Stimulated activated CD8-positive, alpha-beta memory T cell treated with anti-CD3 and anti-CD28 coated beads, Interleukin-12 subunit alpha, Interleukin-12 subunit beta, amount 100 ng/mL, for 24 hours (primary cell): ENCODE measurements at regions not wholly inside any gene's neighbourhood (a gene's known extent, or its start where the extent isn't known, plus 50 kb on each side); places are given as distances from the start of the nearest gene placed in this dataset.
"Not testable (repeated sequence)": the region's sequence is repeated elsewhere in the genome, so short reads cannot be mapped to it uniquely, and the experiment has no call there.

ENCODE experiments used
- DNase-seq: peaks from one replicate; pipeline ENCODE4 v3.0.0-alpha.2; 2020; ENCODE audit errors: extremely low read depth

DNA sequence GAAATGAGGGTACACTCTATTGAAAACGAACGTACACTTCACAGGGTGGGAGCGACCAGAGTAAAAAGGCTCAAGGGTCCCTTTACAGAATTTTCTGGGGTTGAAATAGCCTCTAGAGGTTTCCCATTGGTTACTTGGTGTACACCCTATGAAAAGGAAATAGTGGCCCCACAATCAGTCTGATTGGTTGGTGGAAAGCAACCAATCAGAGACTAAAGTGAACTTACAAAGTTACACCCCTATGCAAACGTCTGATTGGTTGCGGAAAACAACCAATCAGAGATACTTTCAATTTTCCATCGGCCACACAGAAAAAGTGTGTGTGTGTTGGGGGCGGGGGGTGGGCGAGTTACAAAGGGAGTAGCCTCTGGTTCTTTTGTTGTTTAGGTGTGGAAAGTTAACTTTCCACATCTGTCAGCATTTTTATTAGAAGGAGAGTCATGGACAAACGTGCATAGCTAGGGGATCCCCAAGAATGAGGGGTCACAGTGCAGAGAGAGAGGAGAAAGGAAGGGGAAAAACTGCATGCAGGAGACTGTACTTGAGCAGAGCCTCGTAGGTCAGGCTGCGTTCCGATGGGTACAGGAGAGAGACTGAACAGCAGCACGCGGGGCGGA lies 1152.1 kb downstream of the TBC1D22A start:
- DNase-seq = no peak

DNA sequence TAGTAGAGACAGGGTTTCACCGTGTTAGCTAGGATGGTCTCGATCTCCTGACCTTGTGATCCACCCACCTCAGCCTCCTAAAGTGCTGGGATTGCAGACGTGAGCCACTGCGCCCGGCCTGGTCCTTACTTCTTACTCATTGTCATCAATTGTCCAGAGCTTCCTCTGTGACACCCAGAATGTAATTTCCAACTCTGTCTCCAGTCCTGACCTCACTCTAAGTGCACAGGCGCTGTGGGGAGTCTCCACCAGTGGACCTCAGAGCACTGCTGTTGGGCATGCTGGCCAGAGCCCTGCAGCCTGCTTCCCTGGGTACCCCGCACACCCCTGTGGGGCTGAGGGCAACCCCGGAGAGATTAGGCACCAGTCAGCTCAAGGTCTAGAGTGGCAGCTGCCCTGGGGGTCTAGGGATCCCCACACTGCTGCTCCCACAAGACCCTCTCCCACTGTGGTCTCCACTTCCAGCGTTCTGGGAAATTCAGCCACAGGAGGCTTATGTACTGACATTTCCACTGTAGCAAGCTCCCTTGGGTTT lies 1140.3 kb downstream of the TBC1D22A start:
- no peak for DNase-seq

DNA sequence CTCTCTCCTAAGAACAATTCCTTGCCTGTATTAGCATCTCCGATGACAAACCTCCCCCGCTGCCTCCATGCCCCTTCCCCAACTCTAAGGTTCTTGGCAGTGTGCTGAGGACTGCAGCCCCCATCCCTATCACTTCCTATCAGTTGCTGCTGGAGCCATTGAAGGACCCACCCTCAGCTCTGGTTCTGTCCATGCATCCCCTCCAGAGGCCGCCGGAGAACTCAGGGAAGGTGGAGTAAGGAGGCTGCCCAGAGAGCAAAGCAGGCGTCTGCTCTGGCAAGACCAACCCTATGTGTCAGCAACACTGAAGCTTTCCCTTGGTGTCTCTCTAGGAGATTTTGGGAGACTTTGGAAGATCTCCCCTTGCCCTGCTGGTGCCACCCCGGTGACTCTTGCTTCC lies 1139.5 kb downstream of the TBC1D22A start:
- no peak for DNase-seq

DNA sequence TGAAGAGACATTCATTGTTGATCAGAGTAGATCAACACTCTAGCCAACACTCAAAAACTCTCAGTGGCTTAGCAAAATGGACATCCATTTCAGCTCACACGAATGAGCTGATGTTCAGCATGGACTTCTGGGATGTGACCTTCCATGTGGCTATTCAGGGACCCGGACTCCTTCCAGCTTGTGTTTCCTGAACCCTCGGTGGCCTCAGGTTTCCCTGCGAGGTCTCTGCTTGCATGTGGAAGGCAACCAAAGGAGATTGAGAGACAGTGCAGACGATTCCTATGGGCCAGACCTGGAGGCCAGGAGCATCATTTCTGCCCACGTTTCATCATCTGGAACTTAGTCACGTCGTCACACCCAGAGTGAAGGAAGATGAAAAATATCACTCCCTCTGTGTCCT lies 1137.4 kb downstream of the TBC1D22A start:
- no peak for DNase-seq

DNA sequence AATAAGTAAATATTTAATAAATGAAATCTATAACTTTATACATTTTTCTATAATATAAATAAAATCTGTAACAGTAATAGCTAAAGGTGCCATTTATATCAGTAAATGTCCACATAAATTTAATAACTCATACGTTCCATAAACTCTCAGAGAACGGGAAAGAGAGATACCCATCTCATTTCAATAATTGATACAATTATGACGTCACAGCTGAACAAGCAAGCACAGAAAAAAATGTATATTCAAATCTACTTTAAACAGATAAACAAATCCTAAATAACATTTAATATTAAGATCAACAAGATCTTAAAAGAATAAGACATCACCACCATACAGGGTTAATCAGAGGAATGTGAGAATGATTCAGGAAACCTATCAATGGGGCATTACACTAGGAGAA lies 1136.5 kb downstream of the TBC1D22A start:
- DNase-seq = no peak

DNA sequence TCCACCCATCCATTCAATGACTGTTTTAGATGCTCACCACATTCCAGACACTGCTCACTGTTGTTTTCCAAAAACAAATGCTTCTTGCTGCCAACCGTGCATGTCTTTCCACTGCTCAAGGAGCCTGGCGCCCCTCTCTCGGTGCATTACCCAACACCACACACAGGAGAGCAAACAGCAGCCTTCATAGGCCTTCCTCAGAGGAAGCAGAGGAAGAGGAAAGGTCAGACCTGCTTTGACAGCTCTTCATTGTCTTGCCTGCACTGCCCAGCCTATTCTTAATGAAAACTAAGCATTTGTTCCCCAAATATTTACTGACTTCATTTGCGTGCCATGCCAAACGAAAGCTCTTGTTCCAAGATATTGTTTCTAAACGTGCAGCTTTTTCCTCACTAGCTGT lies 1129.2 kb downstream of the TBC1D22A start:
- DNase-seq = no peak

DNA sequence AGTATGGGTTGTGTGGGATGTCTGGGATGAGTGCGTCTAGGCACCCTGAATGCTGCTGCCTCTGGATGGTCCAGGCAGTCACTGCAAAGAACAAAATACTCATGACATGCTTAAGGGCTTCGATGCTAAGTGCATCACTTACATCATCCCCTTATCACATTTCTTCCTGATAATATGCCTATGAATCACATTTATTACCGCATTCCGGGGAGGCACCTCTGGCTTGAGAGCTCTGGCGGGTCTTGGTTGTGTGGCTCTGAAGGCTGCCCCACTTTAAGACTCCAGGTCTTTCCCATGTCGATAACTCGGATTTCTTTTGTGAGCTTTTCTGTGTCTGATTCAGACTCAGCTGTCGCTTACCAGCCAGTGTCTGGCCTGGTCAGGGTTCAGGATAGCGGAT lies 1126.4 kb downstream of the TBC1D22A start:
- DNase-seq = no peak

DNA sequence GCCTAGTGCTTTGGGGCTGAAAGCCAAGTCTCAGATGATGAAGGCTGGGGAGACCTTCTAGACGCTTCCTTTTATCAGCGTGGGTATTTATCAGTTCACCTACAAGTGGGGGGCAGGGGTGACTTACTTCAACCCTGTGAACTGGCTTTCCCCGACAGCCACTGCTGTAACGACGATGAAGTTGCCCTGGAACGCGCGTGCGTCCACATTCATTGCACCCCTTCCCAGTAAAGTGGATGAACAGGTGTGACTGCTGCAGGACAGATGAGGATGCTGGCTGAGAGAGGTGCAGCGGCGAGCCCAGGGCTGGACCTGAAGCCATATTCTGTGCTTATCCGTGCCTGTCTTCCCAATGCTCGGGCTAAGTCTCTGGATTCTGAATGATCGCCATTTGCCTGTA lies 1122.3 kb downstream of the TBC1D22A start:
- DNase-seq = no peak

DNA sequence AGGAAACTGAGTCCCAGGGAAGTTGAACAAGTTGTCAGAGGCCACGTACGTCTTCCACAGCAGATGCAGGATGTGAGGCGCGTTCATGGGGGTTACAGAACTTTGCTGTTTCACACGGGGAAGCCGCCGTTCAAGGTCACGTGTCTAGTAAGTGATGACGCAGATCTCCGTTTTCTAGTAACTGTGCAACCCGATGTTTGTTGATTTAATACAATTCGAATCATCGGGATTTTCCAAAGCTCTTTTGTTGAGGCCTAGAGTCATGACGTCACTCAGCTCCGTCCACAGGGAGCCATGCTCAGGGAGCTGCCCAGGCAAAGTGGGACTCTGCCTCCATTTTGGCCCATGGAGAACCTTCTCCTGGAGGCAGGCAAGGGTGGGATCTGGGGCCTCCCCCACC lies 1121.8 kb downstream of the TBC1D22A start:
- no peak for DNase-seq

DNA sequence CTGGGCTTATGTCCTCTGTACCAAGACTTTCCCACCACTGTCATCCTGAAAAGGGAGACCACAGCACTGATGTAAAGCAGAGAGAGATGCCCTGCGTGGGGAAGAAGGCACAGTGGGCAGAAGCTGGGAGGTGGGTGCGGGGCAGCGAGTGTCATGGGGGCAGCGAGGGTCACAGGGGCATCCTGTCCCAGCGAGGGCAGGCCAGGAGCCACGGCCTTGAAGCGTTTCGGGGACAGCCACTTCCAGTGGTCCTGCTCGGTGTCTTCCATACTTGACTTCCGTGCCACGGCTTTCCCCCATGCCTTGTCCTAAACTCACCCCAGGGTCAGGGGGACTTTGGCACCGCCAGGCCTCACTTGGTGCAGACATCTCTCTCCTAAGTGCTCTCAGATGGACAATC lies 1121.3 kb downstream of the TBC1D22A start:
- DNase-seq = no peak

DNA sequence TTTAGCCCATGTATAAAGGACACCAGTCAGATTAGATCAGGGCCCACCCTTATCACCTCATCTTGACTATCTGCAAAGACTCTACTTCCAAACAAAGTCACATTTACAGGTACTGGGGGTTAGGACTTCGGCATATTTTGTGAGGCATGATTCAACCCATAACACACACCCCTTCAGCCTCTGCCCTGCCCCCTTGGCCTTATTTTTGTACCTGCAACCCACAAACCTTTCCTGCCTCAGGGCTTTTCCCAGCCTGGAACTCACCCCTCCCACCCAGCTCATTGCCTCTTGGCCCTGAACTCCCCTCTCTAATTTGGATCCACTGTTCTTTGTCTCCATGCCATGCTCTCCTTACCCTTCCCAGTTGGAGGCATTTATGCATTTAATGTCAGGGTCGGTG lies 1116.9 kb downstream of the TBC1D22A start:
- no peak for DNase-seq

DNA sequence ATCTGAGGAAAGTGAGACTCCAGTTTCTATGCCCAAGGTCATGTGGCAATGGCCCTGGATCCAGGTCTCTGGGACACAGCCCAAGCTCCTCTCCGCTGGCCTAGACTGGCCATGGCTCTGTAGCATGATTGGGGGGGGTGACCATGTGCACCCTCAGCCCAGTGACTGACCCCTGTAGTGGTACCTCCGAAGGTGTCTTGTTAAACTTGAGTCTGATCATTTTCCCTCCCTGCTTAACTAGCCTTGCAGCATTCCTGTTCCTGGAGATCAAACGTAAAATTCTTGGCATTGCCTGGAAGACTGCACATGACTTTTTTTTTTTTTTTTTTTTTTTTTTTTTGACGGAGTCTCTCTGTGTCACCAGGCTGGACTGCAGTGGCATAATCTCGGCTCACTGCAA lies 1116.0 kb downstream of the TBC1D22A start:
- no peak for DNase-seq

DNA sequence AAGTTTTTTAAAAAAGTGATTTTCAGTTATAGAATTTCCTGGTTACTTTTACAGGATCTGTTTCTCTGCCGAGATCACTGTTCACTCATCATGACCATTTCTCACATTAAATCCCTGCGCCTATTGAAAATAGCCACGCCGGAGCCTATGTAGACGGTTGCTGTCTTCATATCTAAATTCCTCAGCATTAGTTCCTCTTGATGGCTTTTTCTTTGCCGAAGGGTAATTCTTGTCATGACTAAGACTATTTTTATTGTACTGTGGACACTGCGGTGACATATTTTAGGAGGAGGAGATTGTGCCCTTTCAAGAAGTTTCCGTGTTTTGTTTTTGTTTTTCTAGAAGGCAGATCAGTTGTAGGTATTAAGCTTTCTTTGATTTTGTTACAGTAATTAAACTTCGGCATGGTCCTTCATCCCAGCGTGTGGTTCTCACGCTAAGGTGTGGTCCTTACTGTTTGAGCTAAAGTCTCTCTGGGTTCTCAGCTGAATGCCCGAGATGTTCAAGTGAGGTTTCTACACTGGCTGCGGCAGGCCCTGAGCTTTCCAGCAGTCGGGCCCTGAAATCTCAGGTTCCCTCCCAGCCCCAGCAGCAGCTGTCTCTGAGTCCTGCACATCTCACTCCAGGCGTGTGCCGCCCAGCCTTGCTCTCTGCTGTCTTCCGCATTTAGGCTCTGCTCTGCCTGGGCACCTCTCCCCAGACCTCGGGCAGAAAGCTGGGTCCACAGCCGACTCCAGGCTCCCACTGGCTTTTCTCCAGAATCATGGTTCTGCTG lies 1110.5 kb downstream of the TBC1D22A start:
- no peak for DNase-seq

DNA sequence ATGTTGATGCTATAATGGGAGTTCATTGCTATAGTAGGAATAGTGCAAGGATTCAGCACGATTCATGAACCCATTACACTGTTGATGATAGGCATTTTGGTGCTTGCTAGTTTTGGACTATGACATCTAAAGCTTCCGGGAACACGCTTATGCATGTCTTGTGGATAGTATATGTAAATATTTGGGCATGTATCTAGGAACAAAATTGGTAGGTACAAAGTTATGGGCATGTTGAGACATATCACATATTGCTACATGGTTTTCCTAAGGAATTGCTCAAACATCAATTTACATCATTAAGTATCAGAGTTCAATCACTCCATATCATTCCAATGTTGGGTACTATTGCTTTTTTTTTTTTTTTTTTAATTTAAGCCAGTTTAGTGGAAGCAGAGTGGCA lies 1103.2 kb downstream of the TBC1D22A start:
- no peak for DNase-seq

DNA sequence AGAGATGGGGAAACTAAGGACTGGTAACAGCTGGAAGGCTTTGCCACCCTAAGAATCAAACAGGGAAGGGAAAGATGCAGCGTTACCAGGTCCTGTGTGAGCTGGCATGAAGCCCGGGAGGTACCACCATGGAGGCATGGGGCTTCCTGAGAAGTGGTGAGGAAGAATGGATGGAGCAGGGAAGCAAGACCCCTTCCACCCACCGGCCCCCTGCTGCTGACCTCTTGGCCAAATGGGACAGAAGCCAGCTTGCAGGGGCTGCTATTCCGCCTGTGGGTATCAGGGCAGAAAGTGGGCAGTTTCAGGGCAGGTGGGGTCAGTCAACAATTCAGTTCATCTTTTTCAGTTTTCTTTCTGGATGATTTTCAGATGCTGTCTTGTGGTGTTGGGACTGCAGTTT lies 1099.9 kb downstream of the TBC1D22A start:
- DNase-seq = no peak

DNA sequence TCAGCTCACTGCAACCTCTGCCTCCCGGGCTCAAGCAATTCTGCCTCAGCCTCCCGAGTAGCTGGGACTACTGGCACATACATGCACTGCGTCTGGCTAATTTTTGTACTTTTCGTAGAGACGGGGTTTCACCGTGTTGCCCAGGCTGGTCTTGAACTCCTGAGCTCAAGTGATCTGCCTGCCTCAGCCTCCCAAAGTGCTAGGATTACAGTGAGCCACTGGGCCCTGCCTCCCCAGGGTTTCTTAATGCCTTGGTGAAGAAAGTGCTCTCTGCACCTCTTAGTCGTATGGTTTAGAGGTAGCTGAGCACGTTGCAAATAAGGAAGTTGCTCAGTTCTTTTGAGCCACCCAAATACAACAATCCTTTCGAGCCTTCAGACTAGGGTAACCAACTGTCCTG lies 1098.5 kb downstream of the TBC1D22A start:
- DNase-seq = not testable (repeated sequence)

DNA sequence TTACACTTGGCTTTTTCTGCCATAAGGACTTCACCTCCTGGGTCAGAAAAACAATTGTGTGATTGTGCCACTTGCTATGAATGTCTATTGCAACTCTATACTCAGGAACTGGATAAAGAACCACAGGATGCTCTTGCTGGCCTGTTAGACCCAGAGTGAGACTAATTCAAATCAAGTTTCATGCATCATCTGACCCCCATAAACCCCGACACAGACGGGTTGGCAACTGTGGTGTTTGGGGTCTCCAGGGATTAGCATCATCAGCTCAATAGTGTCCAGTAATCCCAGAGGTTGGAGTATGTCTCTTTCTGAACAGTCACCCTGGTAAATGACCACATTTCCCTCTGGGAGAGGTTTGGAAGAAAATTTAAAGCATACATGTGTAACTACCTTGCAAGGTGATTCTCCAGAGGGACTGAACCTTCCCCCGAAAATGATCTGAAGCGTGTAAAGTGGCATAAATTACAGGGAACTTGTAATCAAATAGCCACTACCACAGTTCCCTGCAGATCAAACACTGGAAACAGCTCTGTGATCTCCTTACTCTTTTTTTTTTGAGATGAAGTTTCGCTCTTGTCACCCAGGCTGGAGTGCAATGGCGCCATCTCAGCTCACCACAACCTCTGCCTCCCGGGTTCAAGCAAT lies 1097.6 kb downstream of the TBC1D22A start:
- DNase-seq = no peak

DNA sequence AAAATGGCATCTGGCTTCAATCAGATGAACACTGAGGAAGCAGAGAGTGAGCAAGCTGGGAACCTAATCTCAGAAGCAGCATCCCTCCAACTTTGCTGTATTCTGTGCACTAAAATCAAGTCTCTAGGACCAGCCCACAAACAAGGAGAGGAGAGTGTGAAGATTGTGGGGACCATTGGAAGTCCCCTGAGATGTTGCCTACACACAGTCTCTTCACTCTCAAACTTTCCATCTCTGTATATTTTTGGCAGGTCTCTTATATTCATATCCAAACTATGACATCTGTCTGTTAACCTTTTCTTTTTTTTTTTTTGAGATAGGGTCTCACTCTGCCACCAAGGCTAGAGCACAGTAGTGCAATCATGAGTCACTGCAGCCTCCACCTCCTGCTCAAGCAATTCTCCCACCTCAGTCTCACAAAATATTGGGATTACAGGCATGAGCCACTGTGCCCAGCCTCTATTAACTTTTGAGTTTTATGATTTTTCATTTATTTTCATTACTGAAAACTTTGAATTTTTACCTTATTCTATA lies 1096.4 kb downstream of the TBC1D22A start:
- DNase-seq = no peak

DNA sequence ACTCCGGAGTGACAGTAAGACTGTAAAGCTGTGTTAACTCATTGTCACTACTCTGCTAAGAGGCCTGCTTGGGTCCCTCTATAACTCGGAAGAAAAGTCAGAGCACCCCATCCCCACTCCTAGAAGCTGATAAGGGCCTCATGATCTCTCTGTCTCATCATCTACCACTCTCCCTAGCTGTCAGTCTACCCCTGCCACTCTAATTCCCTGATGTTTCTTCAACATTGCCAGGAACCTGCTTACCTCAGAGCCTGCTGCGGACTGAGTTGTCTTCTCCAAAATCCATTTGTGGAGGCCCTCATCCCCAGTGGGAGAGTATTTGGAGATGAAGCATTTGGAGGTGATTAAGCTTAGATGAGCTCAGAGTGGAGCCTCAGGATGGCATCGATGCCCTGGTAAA lies 1092.2 kb downstream of the TBC1D22A start:
- no peak for DNase-seq

DNA sequence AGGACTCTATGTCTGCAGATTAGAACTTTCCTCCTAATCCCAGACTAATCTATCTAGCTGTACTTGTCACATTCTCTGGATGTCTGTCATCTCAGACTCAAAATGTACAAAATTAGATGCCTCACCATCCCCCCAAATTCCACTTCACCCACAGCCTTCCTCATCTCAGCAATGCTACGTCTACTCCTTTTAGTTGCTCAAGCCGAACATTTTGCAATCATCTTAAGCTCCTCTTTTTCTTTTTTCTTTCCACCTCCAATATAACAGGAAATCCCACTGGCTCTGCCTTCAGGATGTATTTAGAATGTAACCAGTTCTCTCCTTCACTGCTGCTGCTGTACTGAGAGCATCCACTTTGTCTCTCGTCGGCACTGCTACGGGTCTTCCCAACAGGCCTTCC lies 1091.8 kb downstream of the TBC1D22A start:
- DNase-seq = no peak

DNA sequence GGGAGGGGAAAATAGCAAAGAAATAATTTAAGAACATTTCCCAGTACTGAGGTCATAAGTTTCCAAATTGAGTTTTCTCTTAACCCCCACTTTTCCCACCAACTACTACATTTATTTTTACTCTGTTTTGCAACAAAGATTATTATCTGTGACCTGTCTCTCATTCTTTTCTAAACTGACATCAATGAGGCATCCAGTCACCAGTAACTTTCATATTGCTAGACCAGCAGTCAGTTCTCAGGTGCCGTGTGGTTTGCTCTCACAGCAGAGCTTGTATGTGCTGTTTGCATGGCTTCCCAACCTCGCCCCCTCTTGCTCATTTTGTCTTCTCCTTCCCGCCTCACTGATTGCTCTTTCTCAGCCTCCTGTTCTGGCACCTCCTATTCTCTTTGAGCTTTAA lies 1091.3 kb downstream of the TBC1D22A start:
- no peak for DNase-seq

DNA sequence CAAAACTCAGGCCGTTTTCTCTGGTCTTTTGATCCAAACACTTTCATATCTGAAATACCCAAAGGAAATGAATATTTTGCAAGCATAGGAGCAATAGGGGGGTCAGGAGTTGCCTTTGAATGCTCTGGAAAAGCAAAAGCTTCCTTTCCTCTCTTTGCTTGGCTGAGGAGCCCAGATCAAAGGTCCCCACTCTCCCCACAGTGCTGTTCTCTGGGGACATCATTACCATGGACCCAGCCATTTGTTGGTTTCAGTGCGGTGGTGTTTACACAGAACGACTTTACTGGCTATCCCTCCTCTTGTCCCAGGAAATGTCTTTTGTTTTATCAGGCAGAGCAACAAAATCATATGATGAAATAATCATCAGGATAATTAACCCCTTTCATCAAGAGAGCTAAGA lies 1089.1 kb downstream of the TBC1D22A start:
- DNase-seq = no peak

DNA sequence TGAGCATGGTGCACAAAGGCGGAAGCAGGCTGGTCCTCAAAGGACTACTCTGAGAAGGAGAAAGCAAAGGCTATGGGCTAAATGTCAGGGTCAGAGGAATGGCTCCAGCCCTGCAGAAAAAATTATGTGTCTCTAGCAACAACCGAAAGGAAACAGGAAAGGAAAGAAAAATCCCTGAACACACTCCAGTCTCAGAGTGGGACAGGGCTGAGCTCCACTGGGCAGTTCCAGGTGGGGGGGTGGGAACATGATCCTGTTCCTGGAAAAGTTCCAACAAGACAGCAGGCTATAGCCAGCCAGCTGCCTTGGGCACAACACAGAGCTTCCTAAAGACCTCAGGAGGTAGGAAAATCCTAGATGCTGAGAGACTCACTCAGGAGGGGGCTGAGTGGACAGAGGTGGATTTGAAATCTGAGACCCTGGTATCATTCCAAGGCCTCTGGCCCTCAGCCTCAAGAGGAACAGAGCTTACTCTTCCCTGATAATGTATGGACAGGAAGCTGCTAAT lies 1088.2 kb downstream of the TBC1D22A start:
- DNase-seq = no peak
